ENCODE measurements at regions not wholly inside any gene's neighbourhood (a gene's known extent, or its start where the extent isn't known, plus 50 kb on each side); places are given as distances from the start of the nearest gene placed in this dataset.

GRCh38 chr18:77894060-77894459 is 644.4 kb downstream of the GALR1 start:
- 80 to 84% methylated on average over 6 of the region's 6 CpGs for WGBS, 2 donors

GRCh38 chr18:77895250-77895649 is 645.6 kb downstream of the GALR1 start:
- DNase-seq (ENCODE audit: low spot score in 2 of 2): no peak
- TF ChIP-seq POLR2A (IDR thresholded peaks at IDR 0.05): no peak
- no peak for TF ChIP-seq CTCF (IDR thresholded peaks at IDR 0.05)
- intact Hi-C loops (cut with DNase I; ENCODE audit: low total_unique reads): no loop called here
- WGBS, 2 donors: 85 to 89% methylated on average over 6 of the region's 6 CpGs
- H3K4me3 ChIP-seq (ENCODE audit: low read depth, poor library complexity, severe bottlenecking): no peak overlapping the region

More at GRCh38 chr18:77894060-77894459, 644.4 kb downstream of the GALR1 start:
- intact Hi-C loops (cut with DNase I; ENCODE audit: low total_unique reads): no loop called here
- no peak overlapping the region for H3K4me3 ChIP-seq (ENCODE audit: low read depth, poor library complexity, severe bottlenecking)
- no peak for DNase-seq (ENCODE audit: low spot score in 2 of 2)
- no peak for TF ChIP-seq CTCF (IDR thresholded peaks at IDR 0.05)
- TF ChIP-seq POLR2A (IDR thresholded peaks at IDR 0.05): no peak

GRCh38 chr18:77896586-77897252 is 647.1 kb downstream of the GALR1 start:
- no peak for TF ChIP-seq POLR2A (IDR thresholded peaks at IDR 0.05)
- no peak for TF ChIP-seq CTCF (IDR thresholded peaks at IDR 0.05)
- H3K4me3 ChIP-seq (ENCODE audit: low read depth, poor library complexity, severe bottlenecking): no peak overlapping the region
- intact Hi-C loops (cut with DNase I; ENCODE audit: low total_unique reads): no loop called here
- 56 to 72% methylated on average over 12 of the region's 12 CpGs for WGBS, 2 donors
- no peak for DNase-seq (ENCODE audit: low spot score in 2 of 2)

- intact Hi-C loops (cut with DNase I; ENCODE audit: low total_unique reads): no loop called here
- DNase-seq (ENCODE audit: low spot score in 2 of 2): no peak
- no peak for TF ChIP-seq CTCF (IDR thresholded peaks at IDR 0.05)
- TF ChIP-seq POLR2A (IDR thresholded peaks at IDR 0.05): no peak
- no peak overlapping the region for H3K4me3 ChIP-seq (ENCODE audit: low read depth, poor library complexity, severe bottlenecking)
- WGBS, 2 donors: 65 to 68% methylated on average over 8 of the region's 8 CpGs
These were observed 648.0 kb downstream of the GALR1 start for GRCh38 chr18:77897606-77898005.

GRCh38 chr18:77899972-77900754 is 650.5 kb downstream of the GALR1 start:
- intact Hi-C loops (cut with DNase I; ENCODE audit: low total_unique reads): no loop called here
- H3K4me3 ChIP-seq (ENCODE audit: low read depth, poor library complexity, severe bottlenecking): no peak overlapping the region
- TF ChIP-seq POLR2A (IDR thresholded peaks at IDR 0.05): no peak
- no peak for DNase-seq (ENCODE audit: low spot score in 2 of 2)
- 5 to 6% methylated on average over 32 to 35 of the region's 64 CpGs for WGBS, 2 donors

- intact Hi-C loops (cut with DNase I; ENCODE audit: low total_unique reads): no loop called here
- TF ChIP-seq POLR2A (IDR thresholded peaks at IDR 0.05) (no peak), CTCF (IDR thresholded peaks at IDR 0.05) (no peak)
- no peak for DNase-seq (ENCODE audit: low spot score in 2 of 2)
- 85 to 95% methylated on average over 7 to 13 of the region's 13 CpGs for WGBS, 2 donors
- no peak overlapping the region for H3K4me3 ChIP-seq (ENCODE audit: low read depth, poor library complexity, severe bottlenecking)
These were observed 655.4 kb downstream of the GALR1 start for GRCh38 chr18:77905011-77905410.
